Osteoblast (primary cell): ENCODE measurements at regions not wholly inside any gene's neighbourhood (a gene's known extent, or its start where the extent isn't known, plus 50 kb on each side); places are given as distances from the start of the nearest gene placed in this dataset.

ENCODE experiments used
- DNase-seq: peaks from one replicate; pipeline ENCODE4 v3.0.0; 2011; ENCODE audit warnings: low spot score, mixed read lengths; ENCODE audit not compliant: insufficient read length; ENCODE audit errors: missing footprints
- H2AFZ ChIP-seq: 2 replicates; pipeline ENCODE4 v1.6.0; 2011; ENCODE audit warnings: mild to moderate bottlenecking, low read length
- H3K27ac ChIP-seq: 2 replicates; pipeline ENCODE4 v1.5.1; 2011; ENCODE audit warnings: mild to moderate bottlenecking, low read depth, low read length, moderate library complexity
- H3K27me3 ChIP-seq: 2 replicates; pipeline ENCODE4 v1.6.0; 2012; ENCODE audit warnings: mild to moderate bottlenecking, control low read depth, inconsistent platforms, low read length, moderate library complexity; ENCODE audit not compliant: insufficient read depth
- H3K36me3 ChIP-seq: 2 replicates; pipeline ENCODE4 v1.5.1; 2011; ENCODE audit warnings: mild to moderate bottlenecking, low read length, control low read depth, moderate library complexity; ENCODE audit not compliant: insufficient read depth
- H3K4me1 ChIP-seq: 2 replicates; pipeline ENCODE4 v1.5.1; 2011; ENCODE audit warnings: mild to moderate bottlenecking, low read length, control low read depth, moderate library complexity; ENCODE audit not compliant: insufficient read depth
- H3K4me2 ChIP-seq: 2 replicates; pipeline ENCODE4 v1.6.0; 2011; ENCODE audit warnings: mild to moderate bottlenecking, low read length; ENCODE audit not compliant: insufficient read depth
- H3K4me3 ChIP-seq: fragments of 200-600 bp; sonication (generic); 3 replicates; pipeline ENCODE4 v1.5.1; 2012; ENCODE audit warnings: mild to moderate bottlenecking, low read length, inconsistent platforms; ENCODE audit not compliant: insufficient read depth
- H3K79me2 ChIP-seq: 2 replicates; pipeline ENCODE4 v1.6.0; 2012; ENCODE audit warnings: mild to moderate bottlenecking, low read length, control low read depth, inconsistent platforms; ENCODE audit not compliant: insufficient read depth
- H3K9me3 ChIP-seq: 2 replicates; pipeline ENCODE4 v1.5.1; 2011; ENCODE audit warnings: low read depth, low read length, control low read depth
- H4K20me1 ChIP-seq: 2 replicates; pipeline ENCODE4 v1.6.0; 2012; ENCODE audit warnings: mild to moderate bottlenecking, low read length, control low read depth; ENCODE audit not compliant: insufficient read depth
- CTCF ChIP-seq: IDR thresholded peaks from 2 replicates; pipeline ENCODE4 v1.5.1; 2011; ENCODE audit warnings: mild to moderate bottlenecking, low read depth, low read length, moderate library complexity; ENCODE audit errors: extremely low read depth

- H2AFZ ChIP-seq: no peak overlapping the region
- H4K20me1 ChIP-seq: no peaks in the 10 kb centered on the region
- H3K79me2 ChIP-seq: no peaks in the 10 kb centered on the region
- no peak for TF ChIP-seq CTCF
- no peaks in the 10 kb centered on the region for H3K4me1 ChIP-seq
- no peak overlapping the region for H3K4me2 ChIP-seq
- H3K27me3 ChIP-seq: no peaks in the 10 kb centered on the region
- no peak for DNase-seq
- no peaks in the 10 kb centered on the region for H3K36me3 ChIP-seq
- H3K27ac ChIP-seq: no peak overlapping the region
- H3K9me3 ChIP-seq: no peaks in the 10 kb centered on the region
- H3K4me3 ChIP-seq: no peak overlapping the region
Measured at GRCh38 chr2:122478771-122479170, 723.3 kb downstream of the TSN start.

- no peak for DNase-seq
- H3K4me2 ChIP-seq: no peak overlapping the region
Measured at GRCh38 chr2:122480501-122481243, 725.2 kb downstream of the TSN start.

GRCh38 chr2:122481244-122481622, 725.8 kb downstream of the TSN start:
- TF ChIP-seq CTCF: no peak
- no peaks in the 10 kb centered on the region for H3K4me1 ChIP-seq
- H3K36me3 ChIP-seq: no peaks in the 10 kb centered on the region
- H3K4me3 ChIP-seq: no peak overlapping the region
- H2AFZ ChIP-seq: no peak overlapping the region
- no peaks in the 10 kb centered on the region for H4K20me1 ChIP-seq
- DNase-seq: no peak
- no peak overlapping the region for H3K4me2 ChIP-seq
- no peaks in the 10 kb centered on the region for H3K9me3 ChIP-seq
- no peaks in the 10 kb centered on the region for H3K27me3 ChIP-seq
- H3K79me2 ChIP-seq: no peaks in the 10 kb centered on the region
- no peak overlapping the region for H3K27ac ChIP-seq

More at GRCh38 chr2:122480501-122481243, 725.2 kb downstream of the TSN start:
- TF ChIP-seq CTCF: no peak
- H3K9me3 ChIP-seq: no peaks in the 10 kb centered on the region
- H3K79me2 ChIP-seq: no peaks in the 10 kb centered on the region
- H3K27ac ChIP-seq: no peak overlapping the region
- no peaks in the 10 kb centered on the region for H3K4me1 ChIP-seq
- no peaks in the 10 kb centered on the region for H4K20me1 ChIP-seq
- no peaks in the 10 kb centered on the region for H3K36me3 ChIP-seq
- no peak overlapping the region for H3K4me3 ChIP-seq
- H2AFZ ChIP-seq: no peak overlapping the region
- no peaks in the 10 kb centered on the region for H3K27me3 ChIP-seq

- TF ChIP-seq CTCF: no peak
- Histone ChIP-seq H3K9me3 (no peaks in the 10 kb centered on the region), H3K4me1 (no peaks in the 10 kb centered on the region), H3K4me3 (no peak overlapping the region), H3K27me3 (no peaks in the 10 kb centered on the region), H3K27ac (no peak overlapping the region), H2AFZ (no peak overlapping the region), H3K36me3 (no peaks in the 10 kb centered on the region), H3K4me2 (no peak overlapping the region), H4K20me1 (no peaks in the 10 kb centered on the region), H3K79me2 (no peaks in the 10 kb centered on the region)
- no peak for DNase-seq
Measured at GRCh38 chr2:122481717-122482116, 726.3 kb downstream of the TSN start.
